HL-60 (cell line): ENCODE measurements at regions not wholly inside any gene's neighbourhood (a gene's known extent, or its start where the extent isn't known, plus 50 kb on each side); places are given as distances from the start of the nearest gene placed in this dataset.

Experiments
- DNase-seq, 2 experiments: peaks; one replicate each; pipeline ENCODE4 v3.0.0-alpha.2; 2010 to 2020; ENCODE audit warnings: low read depth in 1 of 2, low spot score in 1 of 2
- H3K27ac ChIP-seq: fragments of 250-450 bp; sonication (Bioruptor Pico); replicated peaks from 2 replicates; pipeline ENCODE4 v1.5.1; 2020; ENCODE audit warnings: mild to moderate bottlenecking, moderate library complexity
- H3K27me3 ChIP-seq: fragments of 250-450 bp; sonication (Bioruptor Pico); 2 replicates; pipeline ENCODE4 v1.5.1; 2021; ENCODE audit warnings: mild to moderate bottlenecking, moderate library complexity; ENCODE audit not compliant: insufficient read depth, poor library complexity, severe bottlenecking
- H3K4me3 ChIP-seq: replicated peaks from 2 replicates; pipeline ENCODE4 v1.5.1; 2011; ENCODE audit warnings: mild to moderate bottlenecking, control low read depth, low read length; ENCODE audit not compliant: insufficient read depth
- GABPA ChIP-seq: IDR thresholded peaks from 2 replicates; pipeline ENCODE4 v1.6.1; 2012; ENCODE audit warnings: low read depth
- POLR2AphosphoS5 ChIP-seq: IDR thresholded peaks from 2 replicates; pipeline ENCODE4 v1.6.1; 2012; ENCODE audit warnings: low read depth
- SPI1 ChIP-seq: IDR thresholded peaks from 2 replicates; pipeline ENCODE4 v1.6.1; 2012; ENCODE audit warnings: low read depth, mild to moderate bottlenecking, borderline replicate concordance
- TF ChIP-seq, protein P1 (sequence below): IDR thresholded peaks from one replicate; pipeline ENCODE4 v1.5.1; 2011; ENCODE audit warnings: low read length, control low read depth, inconsistent platforms; ENCODE audit not compliant: insufficient read depth
- TF ChIP-seq, protein P2 (sequence below): IDR thresholded peaks from 2 replicates; pipeline ENCODE4 v1.6.1; 2012; ENCODE audit warnings: low read depth; ENCODE audit not compliant: insufficient replicate concordance

DNA sequence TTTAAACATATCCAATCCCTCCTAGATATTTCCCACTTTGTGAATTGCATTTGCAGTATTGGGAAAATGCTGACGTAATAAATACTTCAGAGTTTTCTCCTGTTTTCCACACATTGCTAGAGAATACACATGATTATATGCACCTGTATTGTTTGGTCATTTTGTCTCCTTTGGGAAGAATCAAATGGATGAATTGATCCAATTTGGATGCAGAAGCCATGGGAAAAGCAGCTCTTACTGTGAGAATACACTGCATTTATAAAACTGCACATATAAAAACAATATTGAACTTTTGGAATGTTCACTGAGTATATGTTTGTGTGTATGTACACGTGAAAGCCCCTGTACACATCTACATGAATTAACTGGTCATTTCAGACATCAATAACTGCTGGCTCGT, 306.6 kb upstream of the LYPLAL1 start:
- no peak overlapping the region for H3K4me3 ChIP-seq
- TF ChIP-seq, protein P1, sequence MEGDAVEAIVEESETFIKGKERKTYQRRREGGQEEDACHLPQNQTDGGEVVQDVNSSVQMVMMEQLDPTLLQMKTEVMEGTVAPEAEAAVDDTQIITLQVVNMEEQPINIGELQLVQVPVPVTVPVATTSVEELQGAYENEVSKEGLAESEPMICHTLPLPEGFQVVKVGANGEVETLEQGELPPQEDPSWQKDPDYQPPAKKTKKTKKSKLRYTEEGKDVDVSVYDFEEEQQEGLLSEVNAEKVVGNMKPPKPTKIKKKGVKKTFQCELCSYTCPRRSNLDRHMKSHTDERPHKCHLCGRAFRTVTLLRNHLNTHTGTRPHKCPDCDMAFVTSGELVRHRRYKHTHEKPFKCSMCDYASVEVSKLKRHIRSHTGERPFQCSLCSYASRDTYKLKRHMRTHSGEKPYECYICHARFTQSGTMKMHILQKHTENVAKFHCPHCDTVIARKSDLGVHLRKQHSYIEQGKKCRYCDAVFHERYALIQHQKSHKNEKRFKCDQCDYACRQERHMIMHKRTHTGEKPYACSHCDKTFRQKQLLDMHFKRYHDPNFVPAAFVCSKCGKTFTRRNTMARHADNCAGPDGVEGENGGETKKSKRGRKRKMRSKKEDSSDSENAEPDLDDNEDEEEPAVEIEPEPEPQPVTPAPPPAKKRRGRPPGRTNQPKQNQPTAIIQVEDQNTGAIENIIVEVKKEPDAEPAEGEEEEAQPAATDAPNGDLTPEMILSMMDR = no peak
- TF ChIP-seq POLR2AphosphoS5 (no peak), GABPA (no peak), SPI1 (no peak)
- TF ChIP-seq, protein P2, sequence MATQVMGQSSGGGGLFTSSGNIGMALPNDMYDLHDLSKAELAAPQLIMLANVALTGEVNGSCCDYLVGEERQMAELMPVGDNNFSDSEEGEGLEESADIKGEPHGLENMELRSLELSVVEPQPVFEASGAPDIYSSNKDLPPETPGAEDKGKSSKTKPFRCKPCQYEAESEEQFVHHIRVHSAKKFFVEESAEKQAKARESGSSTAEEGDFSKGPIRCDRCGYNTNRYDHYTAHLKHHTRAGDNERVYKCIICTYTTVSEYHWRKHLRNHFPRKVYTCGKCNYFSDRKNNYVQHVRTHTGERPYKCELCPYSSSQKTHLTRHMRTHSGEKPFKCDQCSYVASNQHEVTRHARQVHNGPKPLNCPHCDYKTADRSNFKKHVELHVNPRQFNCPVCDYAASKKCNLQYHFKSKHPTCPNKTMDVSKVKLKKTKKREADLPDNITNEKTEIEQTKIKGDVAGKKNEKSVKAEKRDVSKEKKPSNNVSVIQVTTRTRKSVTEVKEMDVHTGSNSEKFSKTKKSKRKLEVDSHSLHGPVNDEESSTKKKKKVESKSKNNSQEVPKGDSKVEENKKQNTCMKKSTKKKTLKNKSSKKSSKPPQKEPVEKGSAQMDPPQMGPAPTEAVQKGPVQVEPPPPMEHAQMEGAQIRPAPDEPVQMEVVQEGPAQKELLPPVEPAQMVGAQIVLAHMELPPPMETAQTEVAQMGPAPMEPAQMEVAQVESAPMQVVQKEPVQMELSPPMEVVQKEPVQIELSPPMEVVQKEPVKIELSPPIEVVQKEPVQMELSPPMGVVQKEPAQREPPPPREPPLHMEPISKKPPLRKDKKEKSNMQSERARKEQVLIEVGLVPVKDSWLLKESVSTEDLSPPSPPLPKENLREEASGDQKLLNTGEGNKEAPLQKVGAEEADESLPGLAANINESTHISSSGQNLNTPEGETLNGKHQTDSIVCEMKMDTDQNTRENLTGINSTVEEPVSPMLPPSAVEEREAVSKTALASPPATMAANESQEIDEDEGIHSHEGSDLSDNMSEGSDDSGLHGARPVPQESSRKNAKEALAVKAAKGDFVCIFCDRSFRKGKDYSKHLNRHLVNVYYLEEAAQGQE = no peak
- DNase-seq = no peak
- H3K27me3 ChIP-seq = no peaks in the 10 kb centered on the region
- H3K27ac ChIP-seq = no peak overlapping the region

DNA sequence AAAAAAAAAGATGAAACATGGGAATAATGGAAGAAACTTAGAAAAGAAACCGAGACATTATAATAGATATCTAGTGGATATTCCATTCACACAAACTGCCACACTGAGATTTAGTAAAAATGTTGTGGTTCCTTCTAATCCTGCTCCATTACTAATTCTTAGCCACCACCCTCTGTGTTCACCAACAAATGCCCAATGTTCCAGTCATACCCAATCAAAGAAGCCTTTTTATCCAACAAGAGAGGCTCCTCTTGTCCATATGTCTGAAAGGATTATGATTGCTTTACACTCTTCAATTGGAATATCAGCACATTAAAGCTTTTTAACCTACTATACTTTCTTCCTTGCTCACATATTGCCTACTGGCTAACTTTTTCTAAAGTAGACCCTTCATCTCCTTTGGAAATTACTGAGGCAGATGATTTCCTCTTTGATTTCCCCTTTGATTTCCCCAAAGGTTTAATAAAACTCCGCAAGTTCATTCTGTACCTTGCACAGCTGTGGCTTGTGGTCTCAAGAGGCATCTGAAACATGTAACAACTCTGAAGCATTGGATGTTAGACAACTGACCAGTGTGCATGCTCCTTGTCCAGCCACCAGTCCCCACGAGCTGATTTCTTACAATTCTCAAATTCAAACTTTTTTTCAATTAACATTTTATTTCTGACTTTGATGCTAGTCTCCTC, 305.6 kb upstream of the LYPLAL1 start:
- no peaks in the 10 kb centered on the region for H3K27me3 ChIP-seq
- no peak for DNase-seq
- H3K27ac ChIP-seq = no peak overlapping the region
- TF ChIP-seq, protein P2 = no peak
- TF ChIP-seq, protein P1 = no peak
- TF ChIP-seq GABPA (no peak), SPI1 (no peak), POLR2AphosphoS5 (no peak)
- H3K4me3 ChIP-seq = no peak overlapping the region

DNA sequence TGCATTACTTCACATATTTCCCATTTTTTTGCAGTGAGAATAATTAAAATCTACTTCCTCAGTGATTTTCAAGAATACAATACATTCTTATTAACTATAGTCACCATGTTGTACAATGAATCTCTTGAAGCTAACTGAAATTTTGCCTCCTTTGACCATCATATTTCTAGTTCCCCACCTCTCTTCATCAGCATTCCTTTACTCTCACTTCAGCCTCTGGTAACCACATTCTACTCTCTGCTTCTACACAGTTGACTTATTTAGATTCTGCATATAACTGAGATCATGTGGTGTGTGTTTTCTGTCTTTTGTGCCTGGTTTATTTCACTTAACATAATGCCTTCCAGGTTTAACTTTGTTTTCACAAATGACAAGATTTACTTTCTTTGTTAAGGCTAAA, 304.4 kb upstream of the LYPLAL1 start:
- Histone ChIP-seq H3K4me3 (no peak overlapping the region), H3K27ac (no peak overlapping the region), H3K27me3 (no peaks in the 10 kb centered on the region)
- TF ChIP-seq, protein P2 = no peak
- no peak for TF ChIP-seq SPI1
- no peak for TF ChIP-seq GABPA
- TF ChIP-seq, protein P1 = no peak
- TF ChIP-seq POLR2AphosphoS5 = no peak
- no peak for DNase-seq
